ENCODE measurements at regions not wholly inside any gene's neighbourhood (a gene's known extent, or its start where the extent isn't known, plus 50 kb on each side); places are given as distances from the start of the nearest gene placed in this dataset.

DNA sequence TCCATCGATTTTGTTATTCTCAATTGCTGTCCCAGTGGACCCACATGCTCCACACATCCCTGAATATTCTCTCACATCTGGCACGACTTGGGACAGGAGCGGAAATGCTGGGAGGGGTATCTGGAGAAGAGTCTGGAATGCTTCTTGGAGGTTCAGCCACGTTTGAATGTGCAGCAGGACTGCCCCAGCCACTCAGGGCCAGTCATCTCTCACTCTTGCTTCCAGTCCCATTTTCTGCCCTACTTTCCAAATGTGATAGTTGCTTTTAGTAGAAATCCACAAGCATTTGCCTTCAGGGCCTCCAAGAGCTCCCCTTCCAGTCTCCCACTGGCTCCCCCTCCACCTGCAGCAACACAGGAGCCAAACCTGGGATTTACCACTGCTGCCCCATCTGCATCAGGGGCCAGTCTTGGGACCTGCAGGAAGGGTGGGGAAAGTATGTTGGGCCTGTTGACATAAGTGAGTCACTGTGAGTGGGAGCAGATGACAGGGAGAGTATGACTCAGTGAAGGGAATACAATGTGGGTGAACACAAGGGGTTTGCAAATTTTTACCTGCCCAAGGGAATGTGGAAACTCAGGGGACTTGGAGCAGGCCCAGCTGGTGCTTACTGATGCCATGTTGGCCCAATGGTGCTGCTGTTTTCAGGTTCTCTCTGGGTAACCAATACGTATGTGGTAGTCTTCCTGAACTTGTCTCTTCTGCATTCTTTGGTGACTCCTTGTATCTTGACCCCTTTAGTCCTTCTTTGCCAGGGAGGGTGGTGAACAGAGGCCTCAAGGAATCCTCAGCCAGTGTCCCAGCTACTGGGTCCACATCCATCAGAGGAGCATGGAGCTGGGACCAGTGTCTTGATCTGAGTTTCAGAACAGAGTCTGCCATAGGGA, 78.8 kb upstream of the CRHR1 start:
- TF ChIP-seq, protein P1, sequence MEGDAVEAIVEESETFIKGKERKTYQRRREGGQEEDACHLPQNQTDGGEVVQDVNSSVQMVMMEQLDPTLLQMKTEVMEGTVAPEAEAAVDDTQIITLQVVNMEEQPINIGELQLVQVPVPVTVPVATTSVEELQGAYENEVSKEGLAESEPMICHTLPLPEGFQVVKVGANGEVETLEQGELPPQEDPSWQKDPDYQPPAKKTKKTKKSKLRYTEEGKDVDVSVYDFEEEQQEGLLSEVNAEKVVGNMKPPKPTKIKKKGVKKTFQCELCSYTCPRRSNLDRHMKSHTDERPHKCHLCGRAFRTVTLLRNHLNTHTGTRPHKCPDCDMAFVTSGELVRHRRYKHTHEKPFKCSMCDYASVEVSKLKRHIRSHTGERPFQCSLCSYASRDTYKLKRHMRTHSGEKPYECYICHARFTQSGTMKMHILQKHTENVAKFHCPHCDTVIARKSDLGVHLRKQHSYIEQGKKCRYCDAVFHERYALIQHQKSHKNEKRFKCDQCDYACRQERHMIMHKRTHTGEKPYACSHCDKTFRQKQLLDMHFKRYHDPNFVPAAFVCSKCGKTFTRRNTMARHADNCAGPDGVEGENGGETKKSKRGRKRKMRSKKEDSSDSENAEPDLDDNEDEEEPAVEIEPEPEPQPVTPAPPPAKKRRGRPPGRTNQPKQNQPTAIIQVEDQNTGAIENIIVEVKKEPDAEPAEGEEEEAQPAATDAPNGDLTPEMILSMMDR (IDR thresholded peaks at IDR 0.05): no peak
- TF ChIP-seq POLR2A (IDR thresholded peaks at IDR 0.05): no peak
